IMR-90 (cell line): ENCODE measurements at regions not wholly inside any gene's neighbourhood (a gene's known extent, or its start where the extent isn't known, plus 50 kb on each side); places are given as distances from the start of the nearest gene placed in this dataset.

Experiments used
- ATAC-seq: fragments of 200-7000 bp; cut with Tn5 transposase; 2 replicates; pipeline ENCODE4 v1.9.1; 2020; ENCODE audit warnings: low read depth, mild to moderate bottlenecking, moderate library complexity
- BruUV-seq: library from RNA; stranded (reverse); fragments of 400-500 nt; replicated peaks from 2 replicates; lab custom pipeline; 2021; lab: Mats Ljungman, UMichigan
- CTCF ChIA-PET: fragments of 300-600 bp; formaldehyde crosslinking; extraction: SDS; loops from one replicate; lab custom pipeline; 2021; ENCODE audit warnings: antibody characterized with exemption; lab: Yijun Ruan, JAX
- POLR2A ChIA-PET: fragments of 300-600 bp; sonication (Branson Sonifier 250); formaldehyde crosslinking; loops from one replicate; lab custom pipeline; 2022; ENCODE audit warnings: antibody characterized with exemption; ENCODE audit not compliant: unreplicated experiment; lab: Charles Lee
- DNase-seq: peaks from one replicate; pipeline ENCODE4 v3.0.0; 2013
- H2AFZ ChIP-seq: replicated peaks from 2 replicates; pipeline ENCODE3; 2013; ENCODE audit warnings: low read length, mild to moderate bottlenecking; ENCODE audit not compliant: poor library complexity
- H2AK5ac ChIP-seq: 2 replicates; pipeline ENCODE4 v1.6.1; 2013; ENCODE audit warnings: low read depth, low read length, inconsistent platforms
- H2AK9ac ChIP-seq: replicated peaks from 2 replicates; pipeline ENCODE3; 2013; ENCODE audit warnings: mild to moderate bottlenecking, low read depth, low read length, moderate library complexity; ENCODE audit not compliant: poor library complexity
- H2BK120ac ChIP-seq: 2 replicates; pipeline ENCODE4 v1.6.1; 2013; ENCODE audit warnings: low read depth, low read length, inconsistent platforms
- H2BK15ac ChIP-seq: 3 replicates; pipeline ENCODE4 v1.6.1; 2013; ENCODE audit warnings: low read depth, low read length, inconsistent platforms
- H2BK20ac ChIP-seq: 2 replicates; pipeline ENCODE4 v1.6.1; 2013; ENCODE audit warnings: low read depth, mild to moderate bottlenecking, inconsistent platforms, low read length, moderate library complexity
- H2BK5ac ChIP-seq: 2 replicates; pipeline ENCODE4 v1.6.1; 2013; ENCODE audit warnings: mild to moderate bottlenecking, low read depth, low read length, inconsistent platforms; ENCODE audit not compliant: poor library complexity, severe bottlenecking
- H3K14ac ChIP-seq: replicated peaks from 2 replicates; pipeline ENCODE4 v1.6.1; 2013; ENCODE audit warnings: low read depth, low read length, inconsistent platforms
- H3K18ac ChIP-seq: 2 replicates; pipeline ENCODE4 v1.6.1; 2013; ENCODE audit warnings: low read depth, low read length, control low read depth
- H3K23ac ChIP-seq: 2 replicates; pipeline ENCODE4 v1.6.1; 2013; ENCODE audit warnings: low read depth, low read length, inconsistent platforms
- H3K27ac ChIP-seq: 2 replicates; pipeline ENCODE4 v1.5.1; 2013; ENCODE audit warnings: mild to moderate bottlenecking, control low read depth, low read length; ENCODE audit not compliant: insufficient read depth
- H3K27me3 ChIP-seq: 2 replicates; pipeline ENCODE4 v1.6.1; 2013; ENCODE audit warnings: low read length; ENCODE audit not compliant: control insufficient read depth, insufficient read depth
- H3K36me3 ChIP-seq: 2 replicates; pipeline ENCODE4 v1.6.1; 2013; ENCODE audit warnings: low read length, mixed read lengths; ENCODE audit not compliant: control insufficient read depth, insufficient read depth
- H3K4ac ChIP-seq: 2 replicates; pipeline ENCODE4 v1.6.1; 2013; ENCODE audit warnings: low read depth, low read length, inconsistent platforms
- H3K4me1 ChIP-seq: 2 replicates; pipeline ENCODE4 v1.6.1; 2013; ENCODE audit warnings: low read length, mixed read lengths; ENCODE audit not compliant: control insufficient read depth, insufficient read depth
- H3K4me2 ChIP-seq: 2 replicates; pipeline ENCODE4 v1.6.1; 2013; ENCODE audit warnings: low read depth, mild to moderate bottlenecking, control low read depth, low read length, moderate library complexity
- H3K4me3 ChIP-seq: 2 replicates; pipeline ENCODE4 v1.5.1; 2013; ENCODE audit warnings: low read depth, mild to moderate bottlenecking, control low read depth, low read length, moderate library complexity; ENCODE audit not compliant: insufficient read depth
- H3K56ac ChIP-seq: 2 replicates; pipeline ENCODE4 v1.6.1; 2013; ENCODE audit warnings: low read length, inconsistent platforms; ENCODE audit not compliant: insufficient read depth; ENCODE audit errors: extremely low read depth
- H3K79me1 ChIP-seq, 2 experiments: 2 replicates each; pipeline ENCODE4 v1.6.1; 2013; ENCODE audit warnings: low read length in 2 of 2, inconsistent platforms in 1 of 2, low read depth in 1 of 2
- H3K9ac ChIP-seq: 2 replicates; pipeline ENCODE4 v1.6.1; 2013; ENCODE audit warnings: low read depth, low read length, control low read depth
- H3K9me1 ChIP-seq: 2 replicates; pipeline ENCODE4 v1.6.1; 2013; ENCODE audit warnings: low read length, inconsistent platforms; ENCODE audit not compliant: insufficient read depth
- H3K9me3 ChIP-seq: 2 replicates; pipeline ENCODE4 v1.6.1; 2013; ENCODE audit warnings: low read length; ENCODE audit not compliant: control insufficient read depth, insufficient read depth
- H4K20me1 ChIP-seq: 2 replicates; pipeline ENCODE4 v1.6.1; 2013; ENCODE audit warnings: low read length, inconsistent platforms; ENCODE audit not compliant: insufficient read depth
- H4K5ac ChIP-seq: 2 replicates; pipeline ENCODE4 v1.6.1; 2013; ENCODE audit warnings: mild to moderate bottlenecking, low read depth, low read length, control low read depth
- H4K8ac ChIP-seq, 2 experiments: 2 replicates each; pipeline ENCODE4 v1.6.1; 2013; ENCODE audit warnings: low read depth in 2 of 2, low read length in 2 of 2, control low read depth in 1 of 2, inconsistent platforms in 1 of 2
- H4K91ac ChIP-seq: 2 replicates; pipeline ENCODE4 v1.6.1; 2013; ENCODE audit warnings: low read depth, low read length, inconsistent platforms; ENCODE audit not compliant: insufficient read depth
- BHLHE40 ChIP-seq: fragments of 150-350 bp; IDR thresholded peaks from 2 replicates; pipeline ENCODE4 v1.6.1; 2016; ENCODE audit warnings: mild to moderate bottlenecking, low read depth, low read length
- FOS ChIP-seq: fragments of 150-350 bp; IDR thresholded peaks from 2 replicates; pipeline ENCODE4 v1.6.1; 2016; ENCODE audit warnings: low read depth, low read length
- MXI1 ChIP-seq: IDR thresholded peaks from 2 replicates; pipeline ENCODE4 v1.6.1; 2012; ENCODE audit warnings: low read depth, mild to moderate bottlenecking, low read length, moderate library complexity, borderline replicate concordance
- NFE2L2 ChIP-seq: fragments of 150-350 bp; IDR thresholded peaks from 2 replicates; pipeline ENCODE4 v1.6.1; 2016; ENCODE audit warnings: low read depth, mild to moderate bottlenecking, low read length
- POLR2A ChIP-seq: IDR thresholded peaks from 2 replicates; pipeline ENCODE4 v1.6.1; 2012; ENCODE audit warnings: mild to moderate bottlenecking, low read depth, low read length
- SMC3 ChIP-seq: fragments of 150-350 bp; IDR thresholded peaks from 2 replicates; pipeline ENCODE4 v1.6.1; 2016; ENCODE audit warnings: low read depth, mild to moderate bottlenecking, antibody characterized with exemption, low read length, moderate library complexity
- WGBS, 2 experiments: methylation state at CpG; one replicate each; pipeline versions ENCODE4 v1.1.5 to v1.1.7; 2013; ENCODE audit warnings: missing lambda C conversion rate in 2 of 2; ENCODE audit not compliant: insufficient read length in 1 of 2; ENCODE audit errors: extremely low coverage in 2 of 2; 5-methylcytosine and 5-hydroxymethylcytosine counted together
- dilution Hi-C: fragments of 300-500 bp; cut with HindIII; formaldehyde crosslinking; loops from one replicate; pipeline ENCODE4 v1.14.3; 2018; ENCODE audit warnings: low sequenced_read_pairs; ENCODE audit not compliant: unreplicated experiment
- in situ Hi-C: fragments of 300-500 bp; cut with MboI; formaldehyde crosslinking; loops from 3 replicates; pipeline ENCODE4 v1.14.3; 2019; ENCODE audit warnings: low sequenced_read_pairs, inconsistent platforms, mixed read lengths
- intact Hi-C: fragments of 100-400 bp; cut with micrococcal nuclease; formaldehyde crosslinking; loops from 2 replicates; pipeline ENCODE4 v1.10.0; 2022
- TF ChIP-seq, protein P1 (sequence below): conservative IDR thresholded peaks from 2 replicates; pipeline ENCODE4 v1.5.1; 2012; ENCODE audit warnings: mild to moderate bottlenecking, low read depth, low read length, improper control_type of control experiment
- TF ChIP-seq, protein P2 (sequence below): fragments of 150-350 bp; IDR thresholded peaks from 2 replicates; pipeline ENCODE4 v1.6.1; 2017; ENCODE audit warnings: mild to moderate bottlenecking, antibody characterized with exemption, low read length, low read depth

DNA sequence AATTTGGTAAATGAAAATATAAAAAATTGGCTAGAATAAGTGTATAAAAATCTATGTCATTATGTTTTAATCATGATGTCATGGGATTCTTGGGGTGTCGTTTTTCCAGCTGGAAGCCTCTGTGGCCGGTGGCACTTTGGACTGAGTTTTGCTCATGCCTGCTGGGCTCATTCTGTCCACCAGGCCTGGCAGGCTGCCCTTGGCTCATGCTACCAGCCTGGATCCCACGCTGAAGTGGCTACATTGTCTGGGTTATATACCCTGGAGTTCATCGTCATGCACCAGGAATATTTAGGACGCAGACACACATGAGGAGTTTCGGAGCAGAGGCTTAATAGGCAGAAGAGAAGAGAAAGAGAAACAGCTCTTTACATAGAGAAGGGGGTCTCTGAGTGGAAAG, 1913.7 kb upstream of the WWC1 start:
- H2AK5ac ChIP-seq = no peak overlapping the region
- WGBS, 2 experiments = 53% methylated on average over 5 of the region's 6 CpGs; no CpG with 5 or more reads in 1 of the 2 experiments

More for the DNA sequence above, 1913.7 kb upstream of the WWC1 start:
- BruUV-seq = no TSS peak
- Histone ChIP-seq H3K23ac (no peak overlapping the region), H3K4ac (no peak overlapping the region), H3K18ac (no peak overlapping the region), H3K79me1 (no peaks in the 10 kb centered on the region), H3K14ac (no peak overlapping the region), H4K5ac (no peak overlapping the region), H4K91ac (no peak overlapping the region), H3K9me3 (peaks cover 20% of the 10 kb centered on the region), H3K56ac (no peak overlapping the region), H3K9me1 (no peaks in the 10 kb centered on the region), H4K8ac (no peak overlapping the region), H3K9ac (no peak overlapping the region), H2BK5ac (no peak overlapping the region), H3K4me3 (no peak overlapping the region), H2AFZ (no peak overlapping the region), H3K4me2 (no peak overlapping the region), H4K20me1 (no peaks in the 10 kb centered on the region), H3K27ac (no peak overlapping the region), H3K4me1 (no peaks in the 10 kb centered on the region), H2BK20ac (no peak overlapping the region), H2AK9ac (no peak overlapping the region), H2BK120ac (no peak overlapping the region), H3K36me3 (no peaks in the 10 kb centered on the region), H2BK15ac (no peak overlapping the region), H3K27me3 (no peaks in the 10 kb centered on the region)
- ATAC-seq (no peak), DNase-seq (no peak)
- POLR2A ChIA-PET = no interaction called here
- CTCF ChIA-PET = no interaction called here
- dilution Hi-C loops (no loop called here), in situ Hi-C loops (no loop called here), intact Hi-C loops (no loop called here)
- TF ChIP-seq, protein P1, sequence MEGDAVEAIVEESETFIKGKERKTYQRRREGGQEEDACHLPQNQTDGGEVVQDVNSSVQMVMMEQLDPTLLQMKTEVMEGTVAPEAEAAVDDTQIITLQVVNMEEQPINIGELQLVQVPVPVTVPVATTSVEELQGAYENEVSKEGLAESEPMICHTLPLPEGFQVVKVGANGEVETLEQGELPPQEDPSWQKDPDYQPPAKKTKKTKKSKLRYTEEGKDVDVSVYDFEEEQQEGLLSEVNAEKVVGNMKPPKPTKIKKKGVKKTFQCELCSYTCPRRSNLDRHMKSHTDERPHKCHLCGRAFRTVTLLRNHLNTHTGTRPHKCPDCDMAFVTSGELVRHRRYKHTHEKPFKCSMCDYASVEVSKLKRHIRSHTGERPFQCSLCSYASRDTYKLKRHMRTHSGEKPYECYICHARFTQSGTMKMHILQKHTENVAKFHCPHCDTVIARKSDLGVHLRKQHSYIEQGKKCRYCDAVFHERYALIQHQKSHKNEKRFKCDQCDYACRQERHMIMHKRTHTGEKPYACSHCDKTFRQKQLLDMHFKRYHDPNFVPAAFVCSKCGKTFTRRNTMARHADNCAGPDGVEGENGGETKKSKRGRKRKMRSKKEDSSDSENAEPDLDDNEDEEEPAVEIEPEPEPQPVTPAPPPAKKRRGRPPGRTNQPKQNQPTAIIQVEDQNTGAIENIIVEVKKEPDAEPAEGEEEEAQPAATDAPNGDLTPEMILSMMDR = no peak
- TF ChIP-seq MXI1 = no peak
- TF ChIP-seq SMC3 = no peak
- no peak for TF ChIP-seq BHLHE40
- TF ChIP-seq, protein P2, sequence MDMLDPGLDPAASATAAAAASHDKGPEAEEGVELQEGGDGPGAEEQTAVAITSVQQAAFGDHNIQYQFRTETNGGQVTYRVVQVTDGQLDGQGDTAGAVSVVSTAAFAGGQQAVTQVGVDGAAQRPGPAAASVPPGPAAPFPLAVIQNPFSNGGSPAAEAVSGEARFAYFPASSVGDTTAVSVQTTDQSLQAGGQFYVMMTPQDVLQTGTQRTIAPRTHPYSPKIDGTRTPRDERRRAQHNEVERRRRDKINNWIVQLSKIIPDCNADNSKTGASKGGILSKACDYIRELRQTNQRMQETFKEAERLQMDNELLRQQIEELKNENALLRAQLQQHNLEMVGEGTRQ = no peak
- no peak for TF ChIP-seq FOS
- TF ChIP-seq NFE2L2 = no peak
- TF ChIP-seq POLR2A = no peak
